ENCODE measurements at regions not wholly inside any gene's neighbourhood (a gene's known extent, or its start where the extent isn't known, plus 50 kb on each side); places are given as distances from the start of the nearest gene placed in this dataset.

DNA sequence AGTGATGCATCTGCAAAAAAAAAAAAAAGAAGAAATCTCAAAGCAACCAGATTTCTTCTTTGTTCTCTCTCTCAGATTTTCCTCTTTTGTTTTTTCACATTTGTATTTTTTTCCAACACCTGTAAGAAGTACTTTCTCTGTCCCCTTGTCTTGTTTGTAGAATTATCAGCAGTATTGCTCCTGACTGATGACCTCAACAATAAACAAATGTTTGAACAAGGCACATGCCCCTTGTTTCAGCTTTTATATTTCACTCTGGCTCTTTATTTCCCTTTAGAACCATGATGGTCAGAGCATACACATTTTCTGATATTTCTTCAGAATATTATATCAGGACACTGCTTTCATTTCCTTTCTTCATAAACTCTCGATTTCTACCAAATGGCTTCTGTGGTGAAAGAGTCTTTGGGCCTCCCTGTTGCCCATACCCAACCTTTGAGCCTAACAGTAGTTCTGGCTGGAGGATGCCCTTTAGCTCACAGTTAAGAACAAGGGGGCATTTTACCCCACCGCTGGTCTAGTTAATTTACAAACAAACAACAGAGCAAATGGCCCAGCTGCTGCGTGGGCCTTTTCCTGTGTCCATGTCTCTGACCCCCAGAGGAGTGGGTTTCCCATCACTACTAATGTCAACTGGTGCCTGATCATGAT, 142.5 kb upstream of the SMAD1 start:
- TF ChIP-seq, protein P1, sequence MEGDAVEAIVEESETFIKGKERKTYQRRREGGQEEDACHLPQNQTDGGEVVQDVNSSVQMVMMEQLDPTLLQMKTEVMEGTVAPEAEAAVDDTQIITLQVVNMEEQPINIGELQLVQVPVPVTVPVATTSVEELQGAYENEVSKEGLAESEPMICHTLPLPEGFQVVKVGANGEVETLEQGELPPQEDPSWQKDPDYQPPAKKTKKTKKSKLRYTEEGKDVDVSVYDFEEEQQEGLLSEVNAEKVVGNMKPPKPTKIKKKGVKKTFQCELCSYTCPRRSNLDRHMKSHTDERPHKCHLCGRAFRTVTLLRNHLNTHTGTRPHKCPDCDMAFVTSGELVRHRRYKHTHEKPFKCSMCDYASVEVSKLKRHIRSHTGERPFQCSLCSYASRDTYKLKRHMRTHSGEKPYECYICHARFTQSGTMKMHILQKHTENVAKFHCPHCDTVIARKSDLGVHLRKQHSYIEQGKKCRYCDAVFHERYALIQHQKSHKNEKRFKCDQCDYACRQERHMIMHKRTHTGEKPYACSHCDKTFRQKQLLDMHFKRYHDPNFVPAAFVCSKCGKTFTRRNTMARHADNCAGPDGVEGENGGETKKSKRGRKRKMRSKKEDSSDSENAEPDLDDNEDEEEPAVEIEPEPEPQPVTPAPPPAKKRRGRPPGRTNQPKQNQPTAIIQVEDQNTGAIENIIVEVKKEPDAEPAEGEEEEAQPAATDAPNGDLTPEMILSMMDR (IDR thresholded peaks at IDR 0.05; ENCODE audit: insufficient read depth, low read depth, low read length, missing control alignments), result no peak
- H3K4me3 ChIP-seq (ENCODE audit: low read depth, low read length), result no peak overlapping the region
- no peak for DNase-seq (ENCODE audit: low read depth)

DNA sequence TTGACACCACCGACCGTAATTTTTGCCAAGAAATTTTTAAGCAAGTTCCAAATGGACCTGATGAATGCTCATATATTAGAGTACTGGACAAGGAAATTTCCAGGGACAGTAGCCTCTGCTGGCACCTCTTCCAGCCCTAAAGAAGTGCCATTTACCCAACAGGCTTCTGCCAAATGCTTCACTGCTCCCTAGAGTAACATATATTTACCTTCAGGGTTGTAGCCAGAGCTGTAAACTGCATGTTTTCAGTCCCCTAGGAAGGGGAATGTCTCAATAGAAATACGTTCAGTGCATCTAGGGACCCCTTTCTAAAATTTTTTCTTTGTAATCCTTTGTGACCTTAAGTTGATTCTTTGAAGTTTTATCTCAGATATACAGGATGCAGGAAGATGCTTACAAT, 143.1 kb upstream of the SMAD1 start:
- no peak for DNase-seq (ENCODE audit: low read depth)
- TF ChIP-seq, protein P1 (IDR thresholded peaks at IDR 0.05; ENCODE audit: insufficient read depth, low read depth, low read length, missing control alignments), result no peak
- no peak overlapping the region for H3K4me3 ChIP-seq (ENCODE audit: low read depth, low read length)

DNA sequence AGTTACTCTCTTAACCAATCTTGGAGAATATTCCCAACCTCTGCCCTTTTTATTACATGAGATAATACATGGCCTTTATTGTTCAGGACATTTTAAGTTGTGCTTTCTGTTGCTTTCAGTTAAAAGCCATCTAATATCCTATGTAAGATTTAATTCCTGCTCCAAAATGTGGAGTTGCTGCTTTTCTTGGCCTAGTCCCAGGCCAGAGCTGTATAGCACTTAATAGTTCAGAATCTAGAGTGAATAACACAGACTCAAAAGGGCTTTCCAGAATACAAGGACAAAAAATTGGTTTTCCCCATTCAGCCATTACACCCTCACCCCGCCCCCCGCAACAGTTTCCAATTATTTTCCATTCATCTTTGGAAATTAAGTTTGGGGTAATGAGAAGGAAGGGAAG, 144.3 kb upstream of the SMAD1 start:
- DNase-seq (ENCODE audit: low read depth), result no peak
- no peak overlapping the region for H3K4me3 ChIP-seq (ENCODE audit: low read depth, low read length)
- TF ChIP-seq, protein P1 (IDR thresholded peaks at IDR 0.05; ENCODE audit: insufficient read depth, low read depth, low read length, missing control alignments), result no peak

DNA sequence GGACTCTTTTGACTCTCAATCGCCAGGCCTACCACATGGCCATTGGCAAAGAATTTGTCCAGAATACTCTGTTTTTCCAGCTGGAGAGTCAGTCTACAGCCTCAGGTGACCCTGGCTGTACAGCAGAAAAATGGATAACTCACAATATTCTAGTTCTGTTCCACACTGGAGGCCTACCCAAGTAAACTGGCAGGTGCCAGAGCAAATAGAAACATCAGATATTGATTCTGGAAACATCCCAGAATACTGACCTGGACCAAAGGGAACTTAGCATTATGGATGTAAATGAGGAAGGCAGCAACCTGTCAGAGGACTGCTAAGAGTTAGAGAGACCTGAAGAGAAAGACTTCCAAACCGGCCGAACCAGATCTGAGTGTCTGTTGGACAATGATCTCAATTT, 147.9 kb upstream of the SMAD1 start:
- H3K4me3 ChIP-seq (ENCODE audit: low read depth, low read length), result no peak overlapping the region
- no peak for DNase-seq (ENCODE audit: low read depth)
- TF ChIP-seq, protein P1 (IDR thresholded peaks at IDR 0.05; ENCODE audit: insufficient read depth, low read depth, low read length, missing control alignments), result no peak

DNA sequence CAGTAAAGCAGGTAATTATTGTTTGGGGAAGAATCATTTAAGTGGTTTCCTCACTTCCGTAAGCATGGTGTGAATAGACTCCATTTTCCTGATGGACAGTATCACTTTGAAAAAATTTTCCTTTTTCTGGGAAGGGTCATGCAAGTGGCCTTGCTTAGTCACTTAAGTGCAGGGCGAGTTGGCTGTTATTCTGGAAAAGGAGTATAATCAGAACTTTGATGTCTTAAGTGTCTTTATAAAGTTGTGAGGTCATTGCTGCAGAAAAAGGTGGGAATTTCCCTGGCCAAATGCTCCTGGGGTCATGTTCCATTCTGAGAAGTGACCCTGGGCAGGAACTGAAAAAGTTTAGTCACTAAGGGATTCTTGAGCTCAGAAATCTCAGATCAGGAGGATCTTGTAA, 146.1 kb upstream of the OTUD4 start:
- H3K4me3 ChIP-seq (ENCODE audit: low read depth, low read length), result no peak overlapping the region
- DNase-seq (ENCODE audit: low read depth), result no peak
- TF ChIP-seq, protein P1 (IDR thresholded peaks at IDR 0.05; ENCODE audit: insufficient read depth, low read depth, low read length, missing control alignments), result no peak

DNA sequence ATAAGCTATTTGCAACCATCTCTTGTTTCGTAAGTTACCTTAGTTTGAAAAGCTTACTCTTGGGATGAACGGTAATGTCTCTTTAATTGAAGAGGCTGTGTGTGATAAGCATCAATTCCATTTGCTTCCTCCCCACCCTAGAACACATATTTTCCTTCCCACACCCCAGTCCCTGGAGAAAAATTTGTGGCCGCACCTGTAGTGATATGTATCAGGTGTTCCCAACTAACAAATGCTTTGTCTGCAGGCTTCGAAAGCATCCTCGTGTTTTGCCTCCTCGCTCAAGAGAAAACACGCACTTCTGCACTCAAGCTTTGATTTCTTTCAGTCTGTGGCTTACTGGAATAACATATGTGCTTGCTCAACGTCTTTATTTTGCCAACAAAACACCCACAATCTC, 143.8 kb upstream of the OTUD4 start:
- H3K4me3 ChIP-seq (ENCODE audit: low read depth, low read length), result no peak overlapping the region
- TF ChIP-seq, protein P1 (IDR thresholded peaks at IDR 0.05; ENCODE audit: insufficient read depth, low read depth, low read length, missing control alignments), result no peak
- DNase-seq (ENCODE audit: low read depth), result no peak

DNA sequence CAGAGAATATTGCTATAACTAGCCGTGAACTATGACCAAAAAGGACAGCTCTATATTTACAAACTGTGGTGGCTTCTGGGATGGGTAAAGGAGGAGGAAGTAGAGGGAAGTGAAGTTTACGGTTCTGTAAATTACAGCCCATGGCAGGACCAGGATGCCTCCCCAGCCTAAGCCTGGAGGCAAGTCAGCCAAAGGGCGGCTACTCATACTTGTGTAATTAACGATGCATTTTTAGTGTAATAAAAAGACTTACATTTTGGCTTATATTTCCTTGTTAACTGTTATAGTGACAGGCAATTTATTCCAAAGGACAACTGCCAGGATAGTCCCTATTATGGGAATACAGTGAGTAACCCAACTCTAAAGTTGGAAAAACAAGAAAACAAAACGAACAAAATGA, 139.9 kb upstream of the OTUD4 start:
- DNase-seq (ENCODE audit: low read depth), result no peak
- TF ChIP-seq, protein P1 (IDR thresholded peaks at IDR 0.05; ENCODE audit: insufficient read depth, low read depth, low read length, missing control alignments), result no peak
- H3K4me3 ChIP-seq (ENCODE audit: low read depth, low read length), result no peak overlapping the region

All from GM12865 (cell line).